Activated CD4-positive, CD25-positive, alpha-beta regulatory T cell treated with anti-CD3 and anti-CD28 coated beads, Interleukin-2, amount 50 U/mL, for 24 hours (primary cell): ENCODE measurements at regions not wholly inside any gene's neighbourhood (a gene's known extent, or its start where the extent isn't known, plus 50 kb on each side); places are given as distances from the start of the nearest gene placed in this dataset.

Source experiments
- ATAC-seq, 2 donors: fragments of 150-1000 bp; cut with Tn5 transposase; one replicate each; pipeline ENCODE4 v1.10.0; 2021; ENCODE audit warnings: mild to moderate bottlenecking in 1 of 2, moderate library complexity in 1 of 2

DNA sequence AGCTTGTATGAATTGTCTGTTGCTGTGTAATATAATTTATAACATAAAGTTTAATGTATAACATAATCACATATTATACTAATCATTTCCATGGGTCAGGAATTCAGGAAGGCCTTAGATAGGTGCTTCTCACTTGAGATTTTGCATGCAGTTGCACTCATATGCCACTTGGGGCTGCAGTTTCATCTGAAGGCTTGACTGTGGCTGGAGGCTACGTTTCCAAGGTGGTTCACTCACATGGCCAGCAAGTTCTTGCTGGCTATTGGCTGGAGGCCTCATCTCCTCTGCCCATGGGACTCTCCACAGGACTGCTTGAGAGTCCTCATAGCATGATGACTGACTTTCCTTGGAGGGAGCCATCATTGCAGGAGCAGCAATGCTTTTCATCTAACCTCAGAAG, 53.4 kb upstream of the STX18 start:
- ATAC-seq: no peak

GRCh38 chr4:4594285-4594920, 52.6 kb upstream of the STX18 start:
- no peak for ATAC-seq

DNA sequence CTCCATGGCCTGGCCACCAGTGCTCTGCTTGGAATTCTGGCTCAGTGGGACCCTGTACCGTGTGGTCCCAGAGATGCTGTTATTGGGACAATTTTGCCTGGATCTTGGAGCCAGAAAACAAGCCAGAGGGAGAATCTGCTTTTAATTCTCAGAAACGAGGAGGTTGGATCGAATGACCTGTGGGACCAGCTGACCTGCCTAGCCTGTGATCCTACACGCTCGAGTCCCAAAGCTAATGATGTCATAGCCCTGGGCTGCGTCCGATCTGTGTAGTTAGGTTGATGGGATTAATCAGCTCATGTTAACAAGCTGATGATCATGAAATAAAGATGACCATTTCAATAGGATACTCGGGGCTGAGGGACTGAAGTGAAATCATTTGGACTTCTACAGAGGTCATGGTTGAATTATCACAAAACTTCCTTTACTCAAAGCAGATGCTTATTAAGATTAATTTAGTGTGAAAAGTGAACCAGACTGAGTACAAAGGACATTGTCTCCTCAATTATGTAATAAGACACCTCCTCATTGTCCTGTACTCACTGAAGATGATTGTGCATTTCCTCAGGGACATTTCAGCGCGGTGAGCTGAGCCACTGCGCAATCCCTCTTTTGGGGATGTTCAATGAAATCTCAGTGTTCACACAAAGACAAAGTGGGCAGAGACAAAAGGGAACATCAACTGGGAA, 51.9 kb upstream of the STX18 start:
- no peak for ATAC-seq

- ATAC-seq: no peak
Measured at GRCh38 chr4:4592414-4592813, 50.6 kb upstream of the STX18 start.
